ENCODE measurements at regions not wholly inside any gene's neighbourhood (a gene's known extent, or its start where the extent isn't known, plus 50 kb on each side); places are given as distances from the start of the nearest gene placed in this dataset.
"Not testable (repeated sequence)": the region's sequence is repeated elsewhere in the genome, so short reads cannot be mapped to it uniquely, and the experiment has no call there.

DNA sequence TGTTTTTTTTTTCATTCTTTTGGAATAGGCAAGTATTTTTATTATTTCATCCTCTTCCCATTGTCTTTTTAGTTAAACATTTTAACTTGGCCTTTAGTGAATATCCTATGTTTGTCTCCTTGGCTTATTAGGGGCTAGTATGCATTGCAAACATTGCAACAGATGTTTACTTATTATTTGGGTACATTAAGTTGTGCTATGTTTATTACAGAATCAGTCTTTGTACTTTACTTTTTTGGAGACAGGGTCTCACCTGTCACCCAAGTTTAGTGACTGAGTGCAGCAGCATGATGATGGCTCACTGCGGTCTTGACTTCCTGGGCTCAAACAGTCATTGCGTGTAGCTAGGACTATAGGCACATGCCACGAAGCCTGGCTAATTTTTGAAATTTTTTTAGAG lies 51.1 kb upstream of the NUDT6 start:
- Mint-ChIP-seq H3K4me1 (ENCODE audit: low read depth) (peaks cover 3% of the 10 kb centered on the region), H3K27ac (no peak overlapping the region), H3K4me3 (no peak overlapping the region), H3K9me3 (ENCODE audit: low read depth) (peaks cover 4% of the 10 kb centered on the region), H3K27me3 (no peaks in the 10 kb centered on the region), H3K36me3 (peaks cover 17% of the 10 kb centered on the region)

DNA sequence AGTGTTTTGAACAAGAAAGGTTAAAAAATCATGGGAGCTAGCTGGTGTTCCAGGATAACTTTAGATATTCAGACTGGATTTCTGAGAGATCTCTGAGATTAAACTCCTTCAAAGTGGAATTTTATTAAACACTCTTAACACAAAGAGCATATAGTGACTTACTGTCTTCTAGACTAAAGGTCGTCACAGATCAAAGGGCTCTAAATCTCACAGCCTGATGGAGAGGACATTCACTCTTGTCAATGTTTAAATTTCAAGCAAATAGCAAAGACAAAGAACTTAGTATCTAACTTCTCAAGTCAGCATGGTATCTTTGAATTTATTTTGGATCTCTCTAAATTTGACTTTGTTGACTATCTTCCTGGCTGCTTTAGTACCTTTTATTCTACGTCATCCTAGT lies 53.7 kb upstream of the NUDT6 start:
- H3K9me3 Mint-ChIP-seq (ENCODE audit: low read depth), result peaks cover 4% of the 10 kb centered on the region

DNA sequence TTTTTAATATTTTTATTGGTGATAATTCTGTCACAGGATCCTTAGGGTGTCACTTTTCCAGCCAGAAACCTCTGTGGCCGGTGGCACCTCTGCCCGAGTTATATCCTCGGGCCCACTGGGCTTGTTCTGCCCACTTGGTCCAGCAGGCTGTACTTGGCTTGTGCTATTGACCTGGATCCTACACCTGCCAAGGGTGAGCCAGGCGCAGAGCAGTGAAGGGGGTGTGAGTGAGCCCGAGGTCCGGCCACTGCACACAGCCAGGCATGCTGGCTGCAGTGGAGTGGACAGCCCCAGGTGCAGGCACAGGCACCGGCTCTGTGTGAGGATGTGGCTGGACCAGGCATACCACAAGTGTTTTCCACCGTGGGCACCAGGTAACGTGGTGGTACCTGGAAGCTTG lies 54.7 kb upstream of the NUDT6 start:
- H3K27ac Mint-ChIP-seq, result no peak overlapping the region
- H3K36me3 Mint-ChIP-seq, result peaks cover 35% of the 10 kb centered on the region
- no peak overlapping the region for H3K4me3 Mint-ChIP-seq
- no peaks in the 10 kb centered on the region for H3K4me1 Mint-ChIP-seq (ENCODE audit: low read depth)
- H3K9me3 Mint-ChIP-seq (ENCODE audit: low read depth), result peaks cover 6% of the 10 kb centered on the region
- H3K27me3 Mint-ChIP-seq, result no peaks in the 10 kb centered on the region

More for the DNA sequence above, 53.7 kb upstream of the NUDT6 start:
- no peak overlapping the region for H3K4me3 Mint-ChIP-seq
- no peaks in the 10 kb centered on the region for H3K27me3 Mint-ChIP-seq
- H3K36me3 Mint-ChIP-seq, result peaks cover 32% of the 10 kb centered on the region
- no peak overlapping the region for H3K27ac Mint-ChIP-seq
- peaks cover 3% of the 10 kb centered on the region for H3K4me1 Mint-ChIP-seq (ENCODE audit: low read depth)

DNA sequence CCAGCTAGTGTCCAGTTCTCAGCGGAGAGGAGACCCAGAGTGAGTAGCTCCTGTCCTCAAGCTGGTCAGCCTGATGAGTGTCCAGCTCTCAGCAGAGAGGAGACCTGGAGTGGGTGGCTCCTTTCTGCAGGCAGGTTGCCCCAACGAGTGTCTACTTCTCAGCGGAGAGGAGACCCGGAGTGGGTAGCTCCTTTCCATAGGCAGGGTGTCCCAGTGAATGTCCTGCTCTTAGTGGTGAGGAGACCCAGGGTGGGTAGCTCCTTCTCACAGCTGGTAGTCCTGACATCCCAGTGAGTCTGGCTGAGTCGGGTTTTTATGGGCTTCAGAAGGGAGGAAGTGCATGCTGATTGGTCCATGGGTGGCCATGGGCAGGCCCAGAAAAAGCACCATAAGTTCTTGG lies 55.7 kb upstream of the NUDT6 start:
- Mint-ChIP-seq H3K4me1 (ENCODE audit: low read depth) (peaks cover 2% of the 10 kb centered on the region), H3K9me3 (ENCODE audit: low read depth) (peaks cover 12% of the 10 kb centered on the region), H3K27me3 (no peaks in the 10 kb centered on the region), H3K4me3 (no peak overlapping the region), H3K27ac (no peak overlapping the region), H3K36me3 (peaks cover 41% of the 10 kb centered on the region)

DNA sequence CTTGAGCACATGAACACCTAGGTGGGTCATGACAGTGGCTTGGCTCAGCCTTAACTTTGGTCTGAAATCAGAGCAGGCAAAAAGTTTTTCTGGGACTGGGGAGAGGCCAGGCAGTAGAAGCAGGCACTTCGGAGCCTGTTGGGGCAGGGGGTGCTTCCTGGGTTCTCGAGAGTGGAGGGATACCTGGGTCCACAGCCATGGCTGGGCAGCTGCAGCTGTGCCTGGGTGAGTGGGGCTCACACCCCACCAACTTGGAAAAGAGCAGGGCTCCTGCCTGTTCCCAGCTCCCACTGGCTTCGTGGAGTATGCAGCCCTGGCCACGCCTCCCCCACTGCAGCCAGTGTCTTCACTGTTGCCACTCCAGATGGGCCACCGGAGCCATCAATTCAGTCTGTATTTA lies 56.4 kb upstream of the NUDT6 start:
- no peaks in the 10 kb centered on the region for H3K27me3 Mint-ChIP-seq
- H3K9me3 Mint-ChIP-seq (ENCODE audit: low read depth), result peaks cover 18% of the 10 kb centered on the region
- peaks cover 4% of the 10 kb centered on the region for H3K4me1 Mint-ChIP-seq (ENCODE audit: low read depth)
- no peak overlapping the region for H3K27ac Mint-ChIP-seq
- H3K36me3 Mint-ChIP-seq, result peaks cover 45% of the 10 kb centered on the region
- no peak overlapping the region for H3K4me3 Mint-ChIP-seq

DNA sequence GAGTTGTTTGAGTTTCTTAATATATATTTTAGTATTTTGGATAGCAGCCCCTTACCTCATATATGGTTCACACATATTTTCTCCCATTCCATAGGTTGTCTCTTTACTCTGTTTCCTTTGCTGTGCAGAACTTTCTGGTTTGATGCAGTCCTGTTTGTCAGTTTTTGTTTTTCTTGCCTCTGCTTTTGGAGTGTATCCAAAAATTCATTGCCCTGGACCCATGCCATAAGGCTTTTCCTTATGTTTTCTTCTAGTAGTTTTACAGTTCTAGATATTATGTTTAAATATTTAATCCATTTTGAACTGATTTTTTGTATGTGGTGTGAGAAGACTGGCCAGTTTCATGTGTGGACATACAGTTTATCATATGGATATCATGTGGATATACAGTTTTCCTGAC lies 58.5 kb upstream of the NUDT6 start:
- Mint-ChIP-seq H3K4me1 (ENCODE audit: low read depth) (peaks cover 5% of the 10 kb centered on the region), H3K9me3 (ENCODE audit: low read depth) (peaks cover 24% of the 10 kb centered on the region), H3K4me3 (no peak overlapping the region), H3K36me3 (peaks cover 56% of the 10 kb centered on the region), H3K27ac (no peak overlapping the region), H3K27me3 (no peaks in the 10 kb centered on the region)

DNA sequence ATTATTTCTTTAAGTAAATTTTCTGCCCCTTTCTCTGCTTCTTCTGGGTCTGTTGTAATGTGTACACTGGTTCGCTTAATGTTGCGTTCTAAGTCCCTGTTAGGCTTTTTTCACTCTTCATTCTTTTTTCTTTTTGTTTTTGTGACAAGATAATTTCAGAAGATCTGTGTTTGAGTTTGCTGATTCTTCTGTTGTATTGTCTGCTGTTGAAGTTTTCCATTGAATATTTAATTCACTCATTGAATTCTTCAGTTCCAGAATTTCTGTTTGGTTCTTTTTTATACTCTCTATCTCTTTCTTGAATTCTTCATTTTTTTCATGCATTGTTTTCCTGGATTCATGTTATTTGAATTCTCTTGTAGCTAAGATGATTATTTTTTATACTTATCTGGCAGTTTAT lies 66.3 kb upstream of the NUDT6 start:
- peaks cover 37% of the 10 kb centered on the region for H3K9me3 Mint-ChIP-seq (ENCODE audit: low read depth)
- H3K36me3 Mint-ChIP-seq, result peaks cover 52% of the 10 kb centered on the region

DNA sequence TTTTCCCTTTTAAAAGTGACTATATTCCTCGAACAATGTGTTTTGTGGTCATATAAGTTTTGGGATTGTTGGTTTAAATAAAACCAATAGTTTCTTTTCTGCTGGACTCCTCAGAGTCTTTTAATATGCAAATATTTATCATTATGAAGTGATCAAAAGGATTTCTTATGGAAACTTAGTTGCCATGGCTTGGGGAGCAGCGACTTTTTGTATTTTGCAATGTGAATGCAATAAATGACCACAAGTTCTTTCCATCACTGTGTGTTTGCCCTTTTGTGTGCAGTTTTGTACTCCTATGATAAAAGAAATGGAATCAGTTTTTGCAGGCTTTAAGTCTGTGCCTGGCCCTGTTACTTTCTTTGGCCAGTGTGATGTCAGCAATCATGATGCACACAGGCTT lies 68.5 kb upstream of the NUDT6 start:
- H3K36me3 Mint-ChIP-seq, result peaks cover 38% of the 10 kb centered on the region
- H3K4me1 Mint-ChIP-seq (ENCODE audit: low read depth), result no peaks in the 10 kb centered on the region
- peaks cover 27% of the 10 kb centered on the region for H3K9me3 Mint-ChIP-seq (ENCODE audit: low read depth)
- H3K27me3 Mint-ChIP-seq, result no peaks in the 10 kb centered on the region
- no peak overlapping the region for H3K4me3 Mint-ChIP-seq
- no peak overlapping the region for H3K27ac Mint-ChIP-seq

More for the DNA sequence above, 66.3 kb upstream of the NUDT6 start:
- peaks cover 2% of the 10 kb centered on the region for H3K4me1 Mint-ChIP-seq (ENCODE audit: low read depth)
- H3K4me3 Mint-ChIP-seq, result no peak overlapping the region
- H3K27ac Mint-ChIP-seq, result no peak overlapping the region
- no peaks in the 10 kb centered on the region for H3K27me3 Mint-ChIP-seq

DNA sequence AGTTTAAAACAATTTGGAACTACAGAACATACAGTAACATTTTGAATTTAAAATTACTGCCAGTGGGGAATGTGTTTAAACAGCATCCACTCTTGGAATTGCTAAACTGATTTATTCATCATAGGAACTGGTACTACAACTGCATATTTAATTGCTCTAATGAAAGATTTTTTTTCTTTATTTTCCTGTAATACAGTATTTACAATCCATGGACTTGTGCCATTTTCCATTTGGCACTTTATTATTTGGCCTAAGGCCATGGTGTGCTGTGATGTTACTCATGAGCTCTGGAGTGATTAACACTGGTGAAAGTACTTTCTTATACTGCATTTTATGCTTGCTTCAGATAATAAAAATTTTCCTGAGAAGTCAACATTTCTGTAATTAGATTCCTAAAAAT lies 69.7 kb upstream of the NUDT6 start:
- Mint-ChIP-seq H3K9me3 (ENCODE audit: low read depth) (peaks cover 18% of the 10 kb centered on the region), H3K4me1 (ENCODE audit: low read depth) (no peaks in the 10 kb centered on the region), H3K36me3 (peaks cover 38% of the 10 kb centered on the region), H3K4me3 (no peak overlapping the region), H3K27me3 (no peaks in the 10 kb centered on the region), H3K27ac (no peak overlapping the region)

DNA sequence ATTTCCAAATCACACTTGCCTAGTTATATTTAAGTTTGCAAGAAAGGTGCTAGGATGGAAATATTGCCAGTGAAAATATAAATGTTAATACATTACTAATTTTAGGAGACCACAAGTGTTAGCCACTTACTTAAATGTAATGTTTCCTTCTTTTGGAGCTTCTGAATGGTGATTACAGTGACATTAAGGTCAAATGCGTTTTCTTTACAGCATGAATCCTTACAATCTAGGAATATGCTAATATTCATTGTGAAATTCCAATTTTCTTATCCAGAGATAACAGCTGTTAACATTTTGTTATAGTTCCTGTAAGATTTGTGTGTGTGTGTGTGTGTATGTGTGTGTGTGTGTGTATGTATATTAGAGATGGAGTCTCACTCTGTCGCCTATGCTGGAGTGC lies 70.2 kb upstream of the NUDT6 start:
- no peaks in the 10 kb centered on the region for H3K27me3 Mint-ChIP-seq
- no peak overlapping the region for H3K27ac Mint-ChIP-seq
- peaks cover 1% of the 10 kb centered on the region for H3K4me1 Mint-ChIP-seq (ENCODE audit: low read depth)
- H3K4me3 Mint-ChIP-seq, result no peak overlapping the region
- peaks cover 39% of the 10 kb centered on the region for H3K36me3 Mint-ChIP-seq
- H3K9me3 Mint-ChIP-seq (ENCODE audit: low read depth), result peaks cover 14% of the 10 kb centered on the region

DNA sequence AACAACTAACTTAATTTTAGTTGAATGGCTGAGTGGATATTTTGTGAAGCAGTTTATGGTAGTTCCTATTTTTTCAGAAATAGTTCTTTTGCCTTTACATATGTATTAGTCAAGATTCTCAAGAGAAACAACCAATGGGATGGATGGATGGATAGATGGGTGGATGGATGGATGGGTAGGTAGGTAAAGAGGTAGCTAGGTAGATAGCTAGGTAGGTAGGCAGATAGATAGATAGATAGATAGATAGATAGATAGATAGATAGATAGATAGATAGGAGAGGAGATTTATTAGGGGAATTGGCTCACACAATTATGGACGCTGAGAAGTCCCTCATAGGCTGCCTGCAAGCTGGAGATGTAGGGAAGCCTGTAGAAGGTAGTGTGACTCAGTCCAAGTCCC lies 74.0 kb upstream of the NUDT6 start:
- Mint-ChIP-seq H3K4me3 (no peak overlapping the region), H3K36me3 (peaks cover 25% of the 10 kb centered on the region), H3K27ac (no peak overlapping the region), H3K27me3 (no peaks in the 10 kb centered on the region), H3K9me3 (ENCODE audit: low read depth) (no peaks in the 10 kb centered on the region), H3K4me1 (ENCODE audit: low read depth) (peaks cover 4% of the 10 kb centered on the region)

DNA sequence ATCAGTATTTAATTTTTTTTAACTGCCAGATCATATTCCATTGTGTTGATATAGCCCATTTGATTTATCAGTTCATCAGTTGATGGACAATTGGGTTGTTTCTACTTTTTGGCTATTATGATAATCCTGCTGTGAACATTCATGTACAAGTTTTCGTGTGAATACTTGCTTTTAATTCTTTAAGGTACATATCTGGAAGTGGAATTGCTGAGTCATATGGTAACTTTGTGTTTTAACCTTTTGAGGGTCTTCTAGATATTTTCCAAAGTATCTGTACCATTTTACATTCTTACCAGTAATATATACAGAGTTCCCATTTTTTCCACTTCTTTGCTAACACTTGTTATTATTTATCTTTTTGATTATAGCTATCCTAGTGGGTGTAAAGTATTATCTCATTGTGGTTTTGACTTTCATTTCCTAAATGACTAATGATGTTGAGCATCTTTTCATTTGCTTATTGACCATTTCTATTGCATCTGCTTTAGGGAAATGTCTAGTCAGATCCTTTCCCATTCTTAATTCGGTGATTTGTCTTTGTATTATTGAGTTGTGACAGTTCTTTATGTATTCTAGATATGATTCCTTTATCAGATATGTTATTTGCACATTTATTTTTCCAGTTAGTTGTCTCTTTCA lies 75.2 kb upstream of the NUDT6 start:
- Mint-ChIP-seq H3K4me3 (no peak overlapping the region), H3K9me3 (ENCODE audit: low read depth) (no peaks in the 10 kb centered on the region), H3K27ac (no peak overlapping the region), H3K36me3 (peaks cover 22% of the 10 kb centered on the region), H3K4me1 (ENCODE audit: low read depth) (peaks cover 4% of the 10 kb centered on the region), H3K27me3 (no peaks in the 10 kb centered on the region)

DNA sequence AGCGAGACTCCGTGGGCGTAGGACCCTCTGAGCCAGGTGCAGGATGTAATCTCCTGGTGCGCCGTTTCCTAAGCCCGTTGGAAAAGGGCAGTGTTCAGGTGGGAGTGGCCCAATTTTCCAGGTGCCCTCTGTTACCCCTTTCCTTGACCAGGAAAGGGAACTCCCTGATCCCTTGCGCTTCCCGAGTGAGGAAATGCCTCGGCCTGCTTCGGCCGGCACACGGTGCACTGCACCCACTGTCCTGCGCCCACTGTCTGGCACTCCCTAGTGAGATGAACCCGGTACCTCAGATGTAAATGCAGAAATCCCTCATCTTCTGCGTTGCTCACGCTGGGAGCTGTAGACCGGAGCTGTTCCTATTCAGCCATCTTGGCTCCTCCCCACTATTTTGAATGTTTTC lies 81.7 kb upstream of the NUDT6 start:
- H3K4me3 Mint-ChIP-seq; H3K27me3 Mint-ChIP-seq; H3K4me1 Mint-ChIP-seq (ENCODE audit: low read depth); H3K27ac Mint-ChIP-seq: not testable (repeated sequence)
- peaks cover 35% of the 10 kb centered on the region for H3K36me3 Mint-ChIP-seq
- H3K9me3 Mint-ChIP-seq (ENCODE audit: low read depth), result peaks cover 13% of the 10 kb centered on the region

DNA sequence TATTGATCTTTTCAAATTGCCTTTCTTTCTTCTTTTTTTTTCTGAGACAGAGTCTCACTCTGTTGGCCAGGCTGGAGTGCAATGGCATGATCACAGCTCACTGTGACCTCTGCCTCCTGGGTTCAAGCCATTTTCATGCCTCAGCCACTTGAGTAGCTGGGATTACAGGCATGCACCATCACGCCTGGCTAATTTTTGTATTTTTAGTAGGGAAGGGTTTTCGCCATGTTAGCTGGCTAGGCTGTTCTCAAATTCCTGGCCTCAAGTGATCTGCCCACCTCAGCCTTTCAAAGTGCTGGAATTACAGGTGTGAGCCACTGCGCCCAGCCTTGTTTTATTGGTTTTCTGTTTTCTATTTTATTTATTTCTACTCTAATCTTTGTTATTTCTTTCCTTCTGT lies 82.7 kb upstream of the NUDT6 start:
- H3K4me3 Mint-ChIP-seq; H3K27ac Mint-ChIP-seq; H3K4me1 Mint-ChIP-seq (ENCODE audit: low read depth); H3K27me3 Mint-ChIP-seq: not testable (repeated sequence)
- Mint-ChIP-seq H3K9me3 (ENCODE audit: low read depth) (peaks cover 13% of the 10 kb centered on the region), H3K36me3 (peaks cover 39% of the 10 kb centered on the region)

DNA sequence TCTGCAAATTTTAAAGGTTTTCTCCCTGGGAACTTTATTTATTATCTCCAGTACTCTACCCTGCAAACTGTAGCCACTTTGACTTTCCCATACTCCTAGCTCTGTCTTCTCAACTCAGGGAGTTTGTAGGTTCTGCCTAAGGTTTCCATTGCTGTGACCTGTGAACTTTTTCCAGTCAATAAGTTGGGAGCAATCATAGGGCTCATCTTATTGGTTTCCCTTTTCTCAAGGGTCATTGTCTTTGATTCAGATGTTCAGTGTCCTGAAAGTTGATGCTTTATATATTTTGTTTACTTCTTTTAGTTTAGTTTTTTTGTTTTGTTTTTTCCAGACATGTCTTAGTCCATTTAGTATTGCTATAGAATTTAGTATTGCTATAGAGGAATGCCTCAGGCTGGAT lies 85.3 kb upstream of the NUDT6 start:
- H3K4me1 Mint-ChIP-seq (ENCODE audit: low read depth), result peaks cover 6% of the 10 kb centered on the region
- peaks cover 13% of the 10 kb centered on the region for H3K9me3 Mint-ChIP-seq (ENCODE audit: low read depth)
- H3K36me3 Mint-ChIP-seq, result peaks cover 48% of the 10 kb centered on the region
- no peak overlapping the region for H3K27ac Mint-ChIP-seq
- H3K27me3 Mint-ChIP-seq, result no peaks in the 10 kb centered on the region
- H3K4me3 Mint-ChIP-seq, result no peak overlapping the region

DNA sequence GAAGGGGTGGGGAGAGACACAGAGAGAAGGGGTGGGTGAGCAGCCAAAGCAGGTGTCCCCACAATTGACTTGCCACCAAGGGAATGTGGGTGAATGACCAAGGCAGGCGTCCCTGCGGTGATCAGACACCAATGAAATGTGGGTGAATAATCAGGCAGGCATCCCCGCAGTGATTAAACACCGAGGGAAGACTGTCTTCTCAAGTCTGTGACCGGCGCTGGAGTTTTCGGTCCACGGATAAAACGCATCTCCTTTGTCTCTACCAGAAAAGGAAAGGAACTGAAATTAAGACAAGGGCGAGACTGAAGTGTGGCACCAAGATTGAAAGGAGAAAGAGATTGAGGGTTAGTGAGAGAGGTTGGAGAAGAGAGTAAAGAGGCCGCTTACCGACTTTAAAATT lies 90.0 kb upstream of the NUDT6 start:
- H3K27me3 Mint-ChIP-seq, result not testable (repeated sequence)
- H3K36me3 Mint-ChIP-seq, result peaks cover 22% of the 10 kb centered on the region

More for the DNA sequence above, 90.0 kb upstream of the NUDT6 start:
- H3K4me1 Mint-ChIP-seq (ENCODE audit: low read depth); H3K9me3 Mint-ChIP-seq (ENCODE audit: low read depth); H3K4me3 Mint-ChIP-seq; H3K27ac Mint-ChIP-seq: not testable (repeated sequence)

All from activated naive CD8-positive, alpha-beta T cell (primary cell).